GM10248 (cell line): ENCODE measurements at regions not wholly inside any gene's neighbourhood (a gene's known extent, or its start where the extent isn't known, plus 50 kb on each side); places are given as distances from the start of the nearest gene placed in this dataset.

Experiments
- CTCF ChIA-PET: fragments of 300-600 bp; sonication (Branson Sonifier 250); formaldehyde crosslinking; extraction: SDS; loops from one replicate; lab custom pipeline; 2021; ENCODE audit warnings: antibody characterized with exemption; lab: Yijun Ruan, JAX
- POLR2A ChIA-PET: fragments of 350-650 bp; sonication (Branson Sonifier 250); formaldehyde crosslinking; extraction: SDS; loops from one replicate; lab custom pipeline; 2020; ENCODE audit warnings: antibody characterized with exemption; lab: Yijun Ruan, JAX
- DNase-seq: peaks from one replicate; pipeline ENCODE4 v3.0.0; 2012; ENCODE audit errors: extremely low spot score
- TF ChIP-seq, protein P1 (sequence below): IDR thresholded peaks from 2 replicates; pipeline ENCODE4 v1.5.1; 2012; ENCODE audit warnings: mild to moderate bottlenecking, low read depth; ENCODE audit errors: extremely low read depth, missing control alignments, control extremely low read depth

DNA sequence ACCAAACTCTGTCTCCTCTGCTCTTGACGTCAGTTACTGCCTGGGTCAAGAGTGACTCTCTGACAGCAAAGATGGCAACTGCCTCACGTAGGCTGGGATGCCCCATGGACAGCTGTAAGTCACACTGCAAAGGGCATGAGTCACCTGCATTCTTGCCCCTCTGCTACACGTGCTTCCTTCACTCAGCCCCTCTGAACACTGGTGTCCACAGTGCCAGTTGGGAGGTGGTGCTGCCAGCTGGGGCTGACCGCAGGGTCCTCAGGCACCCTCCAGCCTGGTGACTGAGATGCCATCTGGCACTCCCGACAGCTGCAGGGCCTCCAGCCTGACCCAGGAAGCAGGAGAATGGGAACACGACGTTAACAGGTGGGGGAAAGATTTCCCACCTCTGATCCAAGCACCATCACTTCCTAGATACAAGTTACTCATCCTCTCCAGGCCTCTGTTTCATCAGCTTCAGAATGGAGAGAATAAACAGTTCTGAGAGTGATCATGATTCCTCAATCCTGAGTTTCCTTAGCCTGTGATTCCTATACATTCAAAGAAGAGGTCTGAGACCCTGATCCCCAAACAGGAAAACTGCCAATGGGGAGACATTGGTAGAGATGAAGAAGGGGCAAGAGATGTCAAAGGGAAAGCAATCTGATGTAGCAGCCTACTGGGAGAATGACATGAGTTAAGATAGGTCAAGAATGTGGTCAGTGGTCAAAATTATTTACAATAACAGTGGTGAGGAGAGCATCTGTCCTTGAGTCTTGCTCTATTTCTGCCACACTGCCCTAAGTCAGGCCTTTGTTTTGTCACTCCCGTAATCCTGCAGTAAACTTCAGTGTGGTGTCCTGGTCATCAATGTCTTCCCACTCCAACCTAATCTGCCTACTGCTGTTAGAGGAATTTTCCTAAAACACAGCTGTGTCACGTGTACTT, 86.1 kb upstream of the BCL6 start:
- ChIA-PET CTCF (no interaction called here), POLR2A (no interaction called here)
- no peak for DNase-seq
- TF ChIP-seq, protein P1, sequence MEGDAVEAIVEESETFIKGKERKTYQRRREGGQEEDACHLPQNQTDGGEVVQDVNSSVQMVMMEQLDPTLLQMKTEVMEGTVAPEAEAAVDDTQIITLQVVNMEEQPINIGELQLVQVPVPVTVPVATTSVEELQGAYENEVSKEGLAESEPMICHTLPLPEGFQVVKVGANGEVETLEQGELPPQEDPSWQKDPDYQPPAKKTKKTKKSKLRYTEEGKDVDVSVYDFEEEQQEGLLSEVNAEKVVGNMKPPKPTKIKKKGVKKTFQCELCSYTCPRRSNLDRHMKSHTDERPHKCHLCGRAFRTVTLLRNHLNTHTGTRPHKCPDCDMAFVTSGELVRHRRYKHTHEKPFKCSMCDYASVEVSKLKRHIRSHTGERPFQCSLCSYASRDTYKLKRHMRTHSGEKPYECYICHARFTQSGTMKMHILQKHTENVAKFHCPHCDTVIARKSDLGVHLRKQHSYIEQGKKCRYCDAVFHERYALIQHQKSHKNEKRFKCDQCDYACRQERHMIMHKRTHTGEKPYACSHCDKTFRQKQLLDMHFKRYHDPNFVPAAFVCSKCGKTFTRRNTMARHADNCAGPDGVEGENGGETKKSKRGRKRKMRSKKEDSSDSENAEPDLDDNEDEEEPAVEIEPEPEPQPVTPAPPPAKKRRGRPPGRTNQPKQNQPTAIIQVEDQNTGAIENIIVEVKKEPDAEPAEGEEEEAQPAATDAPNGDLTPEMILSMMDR: no peak

DNA sequence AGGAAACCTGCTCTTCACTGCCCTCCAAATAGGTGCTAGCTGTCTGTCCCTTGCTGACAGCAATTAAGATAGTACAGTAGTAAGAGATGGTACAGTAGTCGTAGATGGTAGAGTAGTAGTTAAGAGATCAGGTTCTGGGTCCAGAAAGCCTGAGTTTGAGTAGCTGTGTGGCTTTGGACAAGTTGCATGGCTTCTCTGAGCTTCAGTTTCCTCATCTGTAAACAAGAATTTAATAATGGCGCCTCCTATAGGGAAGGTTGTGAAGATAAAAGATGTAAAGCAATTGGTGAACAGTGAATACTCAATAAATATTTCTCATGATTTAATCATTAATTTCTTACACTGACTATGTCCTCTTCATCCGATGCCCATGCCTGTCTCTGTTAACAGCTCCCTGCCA, 86.9 kb upstream of the BCL6 start:
- CTCF ChIA-PET: no interaction called here
- TF ChIP-seq, protein P1: no peak
- no peak for DNase-seq
- POLR2A ChIA-PET: no interaction called here

DNA sequence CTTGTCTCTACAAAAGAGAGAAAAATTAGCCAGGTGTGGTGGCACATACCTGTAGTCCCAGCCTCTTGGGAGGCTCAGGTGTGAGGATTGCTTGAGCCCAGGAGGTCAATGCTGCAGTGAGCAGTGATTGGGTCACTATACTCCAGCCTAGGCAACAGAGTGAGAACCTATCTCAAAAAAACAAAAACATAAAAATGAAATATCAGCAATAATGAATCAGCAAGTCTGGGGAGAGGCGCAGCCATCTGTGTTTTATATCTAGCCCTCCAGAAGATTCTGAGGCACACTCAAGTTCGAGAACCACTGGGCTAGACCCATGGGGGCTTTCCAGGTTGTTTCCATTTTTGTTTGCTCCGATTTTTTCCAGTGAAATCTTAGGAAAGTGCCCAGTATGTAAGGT, 88.1 kb upstream of the BCL6 start:
- POLR2A ChIA-PET: no interaction called here
- CTCF ChIA-PET: no interaction called here
- TF ChIP-seq, protein P1: no peak

DNA sequence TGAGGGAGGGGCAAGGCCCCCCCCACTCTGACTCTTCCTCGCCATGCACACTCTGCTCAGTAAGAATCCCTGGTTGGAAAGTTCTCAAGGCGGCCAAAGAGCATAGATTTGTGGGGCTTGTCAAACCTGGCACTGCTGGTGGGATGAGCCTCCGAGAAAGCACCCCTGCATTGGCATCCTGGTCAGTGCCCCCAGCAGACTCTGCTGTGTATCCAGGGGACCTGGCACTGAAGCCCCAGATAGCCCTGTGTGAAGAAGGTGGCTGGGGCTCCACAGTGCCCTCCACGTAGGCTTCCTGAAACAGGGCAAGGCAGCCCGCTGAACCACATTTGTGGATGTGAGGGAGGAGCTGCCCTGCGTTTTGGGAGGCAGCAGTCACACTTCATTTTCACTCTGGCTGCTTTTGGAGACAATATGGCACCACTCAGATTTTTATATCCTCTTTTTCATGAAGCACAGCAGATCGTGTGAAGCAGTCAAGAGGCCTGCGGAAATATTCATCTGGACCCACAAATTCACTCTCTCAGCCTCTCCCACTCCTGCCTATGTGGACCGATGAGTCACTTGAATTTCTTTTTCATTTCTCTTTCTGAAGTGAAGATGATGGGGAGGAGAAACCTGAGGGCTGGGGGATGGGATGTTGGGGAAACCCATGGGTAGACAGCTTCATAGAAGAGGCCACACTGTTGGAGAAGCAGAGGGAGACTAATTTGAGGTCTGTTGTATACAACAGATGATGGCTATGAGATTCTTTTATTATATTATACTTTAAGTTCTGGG, 88.7 kb upstream of the BCL6 start:
- CTCF ChIA-PET: no interaction called here
- no peak for DNase-seq
- TF ChIP-seq, protein P1: no peak
- POLR2A ChIA-PET: no interaction called here

More for the DNA sequence above, 88.1 kb upstream of the BCL6 start:
- no peak for DNase-seq

DNA sequence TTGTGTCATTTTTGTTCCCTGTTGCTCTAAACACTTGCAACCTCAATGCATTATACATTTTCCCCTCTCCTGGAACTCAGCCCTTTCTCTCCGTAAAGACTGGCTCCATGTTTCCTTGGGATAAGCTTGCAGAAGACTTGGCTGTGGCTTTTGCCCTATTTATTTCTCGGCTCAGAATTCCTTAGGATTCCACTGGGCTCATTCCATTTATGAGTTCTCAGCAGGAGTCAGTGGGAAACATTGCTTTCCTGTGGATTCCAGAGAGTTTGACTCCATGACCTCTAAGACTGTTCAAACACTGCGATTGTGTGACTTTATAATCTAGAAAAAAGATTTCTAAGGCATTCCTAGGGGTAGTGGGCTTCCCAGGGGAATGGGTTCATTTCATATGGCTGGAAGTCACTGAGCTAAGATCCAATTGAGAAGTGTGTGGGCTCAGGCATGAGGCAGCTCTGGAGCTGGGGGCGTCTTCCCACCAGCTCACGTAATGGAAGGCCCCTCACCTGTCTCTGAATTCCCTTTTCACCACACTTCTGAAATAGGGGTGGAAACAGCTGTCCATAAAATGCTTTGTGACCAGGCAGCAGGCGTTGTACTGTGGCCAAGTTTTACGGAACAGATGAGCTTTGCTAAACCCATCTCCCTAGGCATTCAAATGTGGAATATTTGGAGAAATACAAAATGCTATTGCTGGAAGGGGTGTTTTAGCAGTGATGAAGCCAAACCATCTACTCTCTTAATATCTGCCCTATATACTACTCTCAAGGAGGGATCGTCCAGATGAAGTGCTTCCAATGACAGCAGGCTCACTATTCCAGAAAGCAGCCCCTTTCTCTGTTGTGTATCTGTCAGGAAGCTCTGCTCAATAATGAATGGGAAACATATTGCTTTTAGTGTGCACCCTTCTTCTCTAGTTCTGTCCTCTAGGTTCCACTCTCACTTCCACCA, 91.8 kb upstream of the BCL6 start:
- ChIA-PET CTCF (interaction anchor here (1.5 kb wide), 1 partner anchor 97 kb away, joined by 6 read pairs; no protein-coding TSS in a partner anchor), POLR2A (no interaction called here)
- TF ChIP-seq, protein P1: no peak
- DNase-seq: no peak
